NCI-H446 (cell line): ENCODE measurements at regions not wholly inside any gene's neighbourhood (a gene's known extent, or its start where the extent isn't known, plus 50 kb on each side); places are given as distances from the start of the nearest gene placed in this dataset.
"Not testable (repeated sequence)": the region's sequence is repeated elsewhere in the genome, so short reads cannot be mapped to it uniquely, and the experiment has no call there.

ENCODE experiments used
- DNase-seq, 2 experiments: peaks; one replicate each; lab custom pipeline; 2025; lab: John Stamatoyannopoulos, UW

DNA sequence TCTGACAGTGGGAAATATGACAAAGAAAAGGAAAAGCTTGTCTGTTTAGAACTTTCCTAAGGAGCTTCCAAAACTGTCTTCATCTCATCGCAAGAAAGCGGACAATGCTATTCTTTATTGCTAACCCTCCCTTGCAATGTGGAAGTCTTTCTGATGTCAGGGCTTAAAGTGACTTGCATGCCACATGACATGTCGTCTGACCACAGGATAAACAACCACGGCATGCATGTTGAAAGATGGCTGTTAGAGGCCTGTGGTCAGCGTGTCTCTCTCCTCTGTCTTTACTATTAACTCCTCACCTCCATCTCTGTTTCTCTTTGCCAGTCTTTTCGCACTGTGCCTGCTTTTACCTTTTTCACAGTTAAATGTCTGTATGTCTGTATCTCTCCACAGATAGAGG lies 389.8 kb downstream of the LNPK start:
- DNase-seq, result no peak

DNA sequence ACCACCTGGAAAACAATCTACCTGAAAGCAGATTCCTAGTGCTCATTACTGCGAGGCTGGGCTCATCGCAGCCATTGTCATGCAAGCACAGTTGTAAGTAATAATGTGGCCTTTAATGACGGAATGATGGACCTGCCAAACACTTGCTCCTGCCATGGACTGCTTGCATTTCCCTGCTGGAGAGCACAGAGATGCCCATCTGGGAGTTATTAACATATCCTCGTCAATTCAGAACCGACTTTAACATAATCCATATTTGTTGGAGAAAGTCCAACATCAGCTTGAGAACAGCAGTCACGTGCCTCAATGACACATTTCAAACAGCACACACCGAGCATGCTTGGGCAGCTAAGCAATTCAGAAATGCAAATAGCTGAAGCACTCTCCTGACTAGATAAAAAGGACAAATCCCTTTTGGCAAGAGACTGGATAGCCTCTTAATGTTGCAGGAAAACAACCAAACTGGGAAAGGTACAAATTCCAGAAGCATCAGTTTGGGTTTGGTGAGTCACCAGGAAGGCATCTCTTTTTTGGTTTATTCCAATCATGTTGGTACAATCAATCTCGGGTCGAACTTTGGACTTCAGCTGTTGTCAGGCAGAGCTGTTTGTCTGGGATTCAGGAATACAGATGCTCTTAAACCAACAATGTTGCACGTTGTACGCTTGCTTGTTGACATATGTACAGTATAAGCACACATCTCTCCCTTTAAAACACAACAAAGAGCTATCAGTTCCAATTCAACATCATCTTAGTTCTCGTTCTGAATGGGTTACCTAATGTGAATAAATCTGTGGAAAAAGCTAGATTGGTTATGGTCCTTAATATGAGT lies 395.8 kb downstream of the LNPK start:
- DNase-seq, result no peak

- no peak for DNase-seq
Measured at GRCh38 chr2:175605640-175606009, 396.4 kb downstream of the LNPK start.

GRCh38 chr2:175601969-175602368 lies 400.1 kb downstream of the LNPK start:
- DNase-seq, result no peak

- no peak for DNase-seq
Measured at GRCh38 chr2:175599966-175600831, 401.9 kb downstream of the LNPK start.

DNA sequence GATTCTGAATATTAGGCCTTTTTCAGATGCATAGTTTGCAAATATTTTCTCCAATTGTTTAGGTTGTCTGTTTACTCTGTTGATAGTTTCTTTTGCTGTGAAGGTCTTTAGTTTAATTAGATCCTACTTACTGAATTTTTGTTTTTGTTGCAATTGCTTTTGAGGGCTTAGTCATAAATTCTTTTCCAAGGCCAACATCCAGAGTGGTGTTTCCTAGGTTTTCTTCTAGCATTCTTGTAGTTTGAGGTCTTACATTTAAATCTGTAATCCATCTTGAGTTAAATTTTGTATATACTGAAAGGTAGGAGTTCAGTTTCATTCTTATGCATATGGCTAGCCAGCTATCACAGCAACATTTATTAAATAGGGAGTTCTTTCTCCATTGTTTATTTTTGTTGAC lies 404.8 kb downstream of the LNPK start:
- no peak for DNase-seq

- no peak for DNase-seq
Measured at GRCh38 chr2:175595139-175595538, 406.9 kb downstream of the LNPK start.

DNA sequence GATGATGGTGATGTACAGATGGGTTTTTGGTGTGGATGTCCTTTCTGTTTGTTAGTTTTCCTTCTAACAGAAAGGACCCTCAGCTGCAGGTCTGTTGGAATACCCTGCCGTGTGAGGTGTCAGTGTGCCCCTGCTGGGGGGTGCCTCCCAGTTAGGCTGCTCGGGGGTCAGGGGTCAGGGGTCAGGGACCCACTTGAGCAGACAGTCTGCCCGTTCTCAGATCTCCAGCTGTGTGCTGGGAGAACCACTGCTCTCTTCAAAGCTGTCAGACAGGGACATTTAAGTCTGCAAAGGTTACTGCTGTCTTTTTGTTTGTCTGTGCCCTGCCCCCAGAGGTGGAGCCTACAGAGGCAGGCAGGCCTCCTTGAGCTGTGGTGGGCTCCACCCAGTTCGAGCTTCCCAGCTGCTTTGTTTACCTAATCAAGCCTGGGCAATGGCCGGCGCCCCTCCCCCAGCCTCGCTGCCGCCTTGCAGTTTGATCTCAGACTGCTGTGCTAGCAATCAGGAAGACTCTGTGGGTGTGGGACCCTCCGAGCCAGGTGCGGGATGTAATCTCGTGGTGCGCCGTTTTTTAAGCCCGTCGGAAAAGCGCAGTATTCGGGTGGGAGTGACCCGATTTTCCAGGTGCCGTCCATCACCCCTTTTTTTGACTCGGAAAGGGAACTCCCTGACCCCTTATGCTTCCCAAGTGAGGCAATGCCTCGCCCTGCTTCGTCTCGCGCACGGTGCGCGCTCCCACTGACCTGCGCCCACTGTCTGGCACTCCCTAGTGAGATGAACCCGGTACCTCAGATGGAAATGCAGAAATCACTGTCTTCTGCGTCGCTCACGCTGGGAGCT lies 408.2 kb downstream of the LNPK start:
- not testable (repeated sequence) for DNase-seq

DNA sequence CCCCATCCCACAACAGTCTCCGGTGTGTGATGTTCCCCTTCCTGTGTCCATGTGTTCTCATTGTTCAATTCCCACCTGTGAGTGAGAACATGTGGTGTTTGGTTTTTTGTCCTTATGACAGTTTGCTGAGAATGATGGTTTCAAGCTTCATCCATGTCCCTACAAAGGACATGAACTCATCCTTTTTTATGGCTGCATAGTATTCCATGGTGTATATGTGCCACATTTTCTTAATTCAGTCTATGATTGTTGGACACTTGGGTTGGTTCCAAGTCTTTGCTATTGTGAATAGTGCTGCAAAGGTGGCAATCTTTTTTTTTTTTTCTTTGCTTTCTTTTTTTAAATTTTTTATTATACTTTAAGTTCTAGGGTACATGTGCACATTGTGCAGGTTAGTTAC lies 406.7 kb upstream of the ATP5MC3 start:
- not testable (repeated sequence) for DNase-seq

DNA sequence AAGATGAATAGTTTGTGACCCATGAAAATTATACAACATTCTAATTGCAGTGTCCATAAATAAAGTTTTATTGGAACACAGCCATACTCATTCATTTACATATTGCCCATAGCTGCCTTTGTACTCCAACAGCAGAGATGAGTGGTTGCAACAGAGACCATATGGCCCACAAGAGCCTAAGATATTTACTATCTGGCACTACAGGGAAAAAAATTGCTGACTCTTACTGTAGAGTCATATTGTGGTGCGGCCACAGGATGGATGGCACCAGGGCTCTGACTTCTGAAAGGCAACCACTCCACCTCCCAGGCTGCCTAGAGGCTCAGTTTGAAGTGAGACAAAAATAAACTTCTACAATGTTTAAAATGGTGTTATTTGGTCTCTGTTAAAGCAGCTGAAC lies 404.0 kb upstream of the ATP5MC3 start:
- DNase-seq, result no peak

DNA sequence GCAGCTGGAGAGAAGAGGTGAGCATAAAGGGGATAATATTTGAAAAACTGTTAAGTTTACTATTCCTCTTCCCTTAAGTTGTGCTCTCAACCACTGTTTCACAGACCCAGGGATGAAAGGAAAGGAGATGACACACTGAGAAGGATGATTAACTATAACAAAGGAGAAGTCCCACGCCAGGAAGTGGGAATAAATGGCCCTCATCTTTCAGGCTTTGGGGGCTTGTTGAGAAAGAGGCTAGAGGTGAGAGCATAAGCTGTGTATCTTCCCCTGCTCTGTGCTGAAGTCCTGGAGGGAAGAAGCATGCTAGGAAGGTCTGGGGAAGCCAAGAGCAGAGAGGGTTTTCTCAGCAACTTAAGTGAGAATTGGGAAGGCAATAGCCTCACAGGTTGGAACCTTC lies 399.1 kb upstream of the ATP5MC3 start:
- DNase-seq, result no peak

- DNase-seq, result no peak
Measured at GRCh38 chr2:175579646-175580045, 398.1 kb upstream of the ATP5MC3 start.

DNA sequence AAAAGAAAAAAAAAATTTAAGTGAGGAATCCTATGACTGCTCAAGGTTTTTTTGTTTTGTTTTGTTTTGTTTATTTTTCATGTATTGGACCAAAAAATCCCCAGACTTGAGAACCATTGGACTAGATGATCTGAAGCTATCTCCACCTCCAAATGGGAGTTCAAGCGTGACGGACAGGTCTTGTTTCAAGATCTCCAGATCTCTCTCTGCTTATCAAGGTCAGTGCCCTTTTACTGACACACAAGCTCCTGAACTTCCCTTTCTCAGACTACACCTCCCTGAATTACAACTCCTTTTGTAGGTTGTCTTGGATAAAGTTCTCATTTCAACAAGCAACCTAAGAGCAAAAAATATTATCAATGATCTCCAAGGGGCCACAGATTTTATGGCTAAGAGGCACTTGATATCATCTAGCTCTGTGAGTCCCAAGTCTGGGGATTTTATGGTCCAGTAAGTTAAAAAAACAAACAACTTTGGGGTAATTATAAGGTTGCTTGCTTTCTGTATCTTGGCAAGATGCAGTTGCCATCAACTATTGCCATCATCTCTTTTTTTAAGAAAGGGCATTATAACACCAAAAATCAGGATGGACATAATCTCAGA lies 396.0 kb upstream of the ATP5MC3 start:
- no peak for DNase-seq

GRCh38 chr2:175576875-175577274 lies 395.4 kb upstream of the ATP5MC3 start:
- no peak for DNase-seq

DNA sequence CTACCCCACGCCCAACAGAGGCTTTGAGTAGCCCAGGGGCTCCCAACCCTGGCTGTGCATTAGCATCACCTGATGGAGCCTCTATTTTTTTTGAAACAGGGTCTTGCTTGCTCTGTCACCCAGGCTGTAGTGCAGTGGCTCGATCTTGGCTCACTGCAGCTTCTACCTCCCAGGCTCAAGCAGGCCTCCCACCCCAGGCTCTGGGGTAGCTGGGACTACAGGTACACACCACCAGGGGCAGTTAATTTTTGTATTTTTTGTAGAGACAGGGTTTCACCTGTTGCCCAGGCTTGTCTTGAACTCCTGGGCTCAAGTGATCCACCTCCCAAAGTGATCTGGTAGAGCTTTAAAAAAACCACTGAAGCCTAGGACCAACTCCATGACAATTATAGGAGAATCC lies 394.8 kb upstream of the ATP5MC3 start:
- DNase-seq, result no peak

DNA sequence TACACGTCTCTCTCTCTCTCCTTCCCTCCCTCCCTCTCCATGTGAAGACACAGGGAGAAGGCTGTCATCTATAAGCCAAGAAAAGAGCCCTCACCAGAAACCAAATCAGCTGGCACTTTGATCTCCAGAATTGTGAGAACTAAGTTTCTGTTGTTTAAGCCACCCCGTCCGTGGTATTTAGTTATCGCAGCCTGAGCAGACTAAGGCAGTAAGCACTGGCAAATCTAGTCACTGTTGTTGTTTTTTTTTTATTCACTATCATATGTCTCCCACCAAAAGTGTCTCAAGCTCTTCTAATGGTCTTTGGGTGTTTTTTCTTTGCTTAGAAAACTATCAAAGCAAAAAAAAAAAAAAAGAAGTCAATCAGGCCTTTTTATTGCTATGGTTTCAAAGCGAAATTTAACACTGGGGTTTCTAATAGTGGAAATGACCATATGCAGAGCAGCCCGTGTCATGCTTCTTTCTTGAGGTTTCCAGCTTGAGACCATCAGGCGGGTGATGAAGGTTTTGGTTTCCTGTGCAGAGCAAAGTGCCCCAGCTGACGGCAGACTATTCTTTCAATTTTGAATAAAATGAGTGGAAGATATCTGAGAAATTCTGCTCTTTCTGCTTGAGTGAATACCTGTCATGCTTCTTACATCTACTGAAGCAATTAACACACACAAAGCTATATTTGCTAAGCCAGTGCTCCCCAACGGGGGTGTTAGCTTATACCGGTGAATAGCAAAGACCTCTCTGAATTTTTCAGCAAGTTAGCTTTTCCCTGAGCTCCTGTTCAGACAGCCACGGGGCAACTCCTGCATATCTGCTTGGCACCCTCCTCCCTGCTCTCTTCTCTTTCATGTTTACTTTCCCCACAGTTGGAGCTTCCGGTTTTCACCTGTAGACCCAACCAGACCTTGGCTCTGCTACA lies 394.1 kb upstream of the ATP5MC3 start:
- no peak for DNase-seq

DNA sequence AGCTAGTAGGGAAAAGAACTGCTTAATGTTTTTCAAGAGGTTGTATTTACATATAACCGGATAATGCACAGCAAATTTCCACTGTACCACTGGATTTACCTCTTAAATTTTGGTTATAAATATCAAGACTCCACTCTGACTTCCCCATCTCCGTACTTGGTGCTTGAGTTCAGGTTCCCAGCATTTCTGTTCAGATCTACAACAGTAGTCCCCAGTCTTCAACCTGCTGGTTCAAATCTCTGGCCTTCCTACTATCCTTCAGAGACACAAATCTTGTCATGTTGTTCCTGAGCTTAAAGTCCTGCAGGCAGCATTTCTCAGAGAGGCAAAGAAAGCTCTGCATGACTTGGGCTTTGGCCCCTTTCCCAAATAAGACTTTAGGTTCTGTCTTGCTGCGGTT lies 392.6 kb upstream of the ATP5MC3 start:
- no peak for DNase-seq

DNA sequence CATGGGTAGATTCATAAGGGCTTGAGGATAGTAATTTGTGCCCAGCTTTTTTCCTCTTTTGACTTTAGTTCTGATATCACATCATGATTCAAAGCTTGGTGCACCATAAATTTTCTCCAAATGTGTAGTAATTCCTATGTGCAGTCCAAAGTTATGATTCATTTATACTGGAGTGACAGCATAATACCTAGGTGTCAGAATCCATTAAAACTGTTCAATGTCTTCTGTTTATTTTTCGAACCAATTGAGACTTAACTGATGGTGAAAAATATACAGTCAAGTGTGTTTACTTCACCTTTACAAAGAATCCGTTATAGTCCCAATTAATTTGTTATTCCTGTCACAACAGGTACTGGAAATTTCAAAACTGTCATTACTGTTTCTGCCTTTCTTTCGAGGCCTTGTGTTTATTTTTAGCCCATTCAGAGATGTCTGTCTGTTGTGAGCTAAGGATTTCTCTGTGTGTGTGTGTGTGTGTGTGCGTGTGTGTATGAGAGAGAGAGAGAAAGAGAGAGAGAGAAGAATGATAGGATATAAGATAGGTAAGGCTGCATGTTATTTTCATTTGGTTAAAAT lies 389.7 kb upstream of the ATP5MC3 start:
- no peak for DNase-seq

GRCh38 chr2:175568109-175568730 lies 386.7 kb upstream of the ATP5MC3 start:
- DNase-seq, result no peak

GRCh38 chr2:175567435-175568061 lies 386.0 kb upstream of the ATP5MC3 start:
- no peak for DNase-seq
